ENCODE measurements at regions not wholly inside any gene's neighbourhood (a gene's known extent, or its start where the extent isn't known, plus 50 kb on each side); places are given as distances from the start of the nearest gene placed in this dataset.
"Not testable (repeated sequence)": the region's sequence is repeated elsewhere in the genome, so short reads cannot be mapped to it uniquely, and the experiment has no call there.

DNA sequence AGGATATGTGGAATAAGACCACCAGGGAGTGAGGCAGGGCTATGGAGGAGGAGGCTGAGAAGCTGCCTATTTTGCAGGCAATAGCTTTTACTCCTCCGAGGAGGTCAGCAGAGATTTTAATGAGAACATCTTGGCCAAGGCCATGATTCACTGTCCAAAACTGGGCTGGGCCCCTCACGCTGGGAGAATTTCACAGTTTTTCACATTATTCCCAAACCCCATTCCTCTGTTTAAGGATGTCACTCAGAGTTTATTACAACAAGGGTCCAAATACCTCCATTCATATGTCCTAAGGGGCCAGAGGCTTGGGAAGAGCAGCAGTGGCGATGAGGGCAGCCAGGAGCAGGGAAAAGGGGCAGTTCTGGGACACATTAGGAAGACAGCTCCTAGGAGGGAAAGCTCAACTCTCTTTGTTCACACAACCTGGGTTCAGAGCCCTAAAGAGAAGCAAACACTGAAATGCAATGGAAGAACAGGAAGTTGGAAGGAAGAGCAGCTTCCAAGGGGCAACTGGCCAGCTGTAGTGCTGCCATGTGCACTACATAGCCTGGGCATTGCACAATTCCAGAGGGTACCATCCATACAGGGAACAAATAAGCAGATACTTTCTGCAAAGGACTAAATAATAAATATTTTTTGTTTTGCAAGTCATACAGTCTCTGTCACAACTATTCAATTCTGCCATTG, 283.2 kb downstream of the NUAK1 start:
- DNase-seq: no peak

- DNase-seq: no peak
These were observed 282.7 kb downstream of the NUAK1 start for GRCh38 chr12:105856048-105856405.

- DNase-seq: no peak
These were observed 279.6 kb downstream of the NUAK1 start for GRCh38 chr12:105858981-105859710.

GRCh38 chr12:105860561-105861207, 278.1 kb downstream of the NUAK1 start:
- DNase-seq: no peak

DNA sequence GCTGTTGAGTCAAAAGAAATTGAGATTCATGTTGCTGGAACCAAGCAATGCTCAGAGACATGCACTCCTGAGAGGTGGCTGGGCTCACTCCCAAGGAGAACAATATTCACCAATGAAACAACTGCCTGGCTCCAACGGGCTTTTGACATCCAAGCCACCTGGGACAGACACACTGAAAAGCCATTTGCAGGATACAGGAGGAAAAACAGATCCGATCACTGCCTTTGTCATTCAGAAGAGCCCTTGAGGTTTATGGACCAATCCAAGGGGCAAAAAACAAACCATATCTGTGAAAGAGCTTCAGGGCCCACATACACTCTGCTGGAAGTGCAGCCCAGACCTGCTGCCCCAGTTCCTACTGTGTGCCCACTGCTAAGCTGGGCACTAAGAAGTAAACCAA, 277.5 kb downstream of the NUAK1 start:
- DNase-seq: no peak

DNA sequence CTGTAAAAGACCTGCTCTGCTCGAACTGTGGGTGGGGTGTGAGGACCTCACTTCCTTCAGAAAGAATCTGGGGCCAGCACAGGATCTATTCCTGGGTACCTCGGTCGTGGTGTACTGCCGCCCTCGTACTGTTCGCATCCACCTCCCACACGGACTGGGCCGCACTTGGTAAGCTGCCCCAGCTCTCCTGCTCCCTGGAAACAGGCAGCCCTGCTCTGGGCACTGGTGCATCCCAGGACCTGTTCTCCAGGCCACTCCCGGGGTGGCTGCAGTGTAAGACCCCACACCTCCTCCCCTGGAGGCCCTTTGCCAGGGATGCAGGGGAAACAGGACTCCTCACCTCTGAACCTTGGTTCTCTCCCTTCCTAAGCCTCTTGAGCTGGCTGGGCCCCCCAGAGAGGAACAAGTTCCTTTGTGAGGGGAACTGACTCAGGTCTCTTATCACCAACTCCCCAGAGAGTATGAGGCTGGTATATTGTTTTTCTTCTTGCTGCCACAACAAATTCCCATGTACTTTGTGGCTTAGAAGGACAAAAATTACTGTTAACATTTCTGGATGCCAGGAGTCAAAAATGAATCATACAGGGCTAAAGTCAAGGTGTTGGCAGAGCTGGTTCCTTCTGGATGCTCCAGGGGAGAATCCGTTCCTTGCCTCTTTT, 276.5 kb downstream of the NUAK1 start:
- DNase-seq: no peak

GRCh38 chr12:105864316-105864715, 274.4 kb downstream of the NUAK1 start:
- no peak for DNase-seq

DNA sequence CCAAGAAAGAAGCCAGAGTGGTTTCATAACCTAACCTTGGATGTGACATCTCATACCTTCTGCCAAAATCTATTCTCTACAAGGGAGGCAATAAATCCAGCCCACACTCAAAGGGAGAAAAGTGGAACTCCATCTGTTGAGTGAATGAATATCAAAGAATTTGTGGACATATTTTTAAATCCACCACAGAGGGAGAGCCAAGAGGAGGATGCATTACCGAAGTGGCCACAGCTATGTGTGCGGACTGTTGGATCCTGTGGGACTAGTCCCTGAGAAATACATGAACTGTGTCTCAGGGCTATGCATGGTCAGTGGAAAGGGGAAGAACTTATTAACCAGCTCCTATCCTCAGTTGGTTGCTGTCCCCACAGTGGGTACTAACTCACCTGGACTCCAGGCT, 273.9 kb downstream of the NUAK1 start:
- no peak for DNase-seq

- DNase-seq: no peak
These were observed 272.9 kb downstream of the NUAK1 start for GRCh38 chr12:105865886-105866285.

DNA sequence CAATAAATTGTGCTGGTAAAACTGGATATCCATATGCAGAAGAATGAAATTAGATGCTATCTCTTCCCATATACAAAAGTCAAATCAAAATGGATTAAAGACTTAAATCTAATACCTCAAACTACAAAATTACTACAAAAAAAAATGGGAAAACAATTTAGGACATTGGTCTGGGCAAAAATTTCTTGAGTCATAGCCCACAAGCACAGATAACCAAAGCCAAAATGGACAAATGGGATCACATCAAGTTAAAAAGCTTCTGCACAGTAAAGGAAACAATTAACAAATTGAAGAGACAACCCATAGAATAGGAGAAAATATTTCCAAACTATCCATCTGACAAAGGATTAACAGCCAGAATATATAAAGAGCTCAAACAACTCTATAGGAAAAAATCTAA, 264.6 kb downstream of the NUAK1 start:
- no peak for DNase-seq

GRCh38 chr12:105876396-105876927, 262.3 kb downstream of the NUAK1 start:
- no peak for DNase-seq

DNA sequence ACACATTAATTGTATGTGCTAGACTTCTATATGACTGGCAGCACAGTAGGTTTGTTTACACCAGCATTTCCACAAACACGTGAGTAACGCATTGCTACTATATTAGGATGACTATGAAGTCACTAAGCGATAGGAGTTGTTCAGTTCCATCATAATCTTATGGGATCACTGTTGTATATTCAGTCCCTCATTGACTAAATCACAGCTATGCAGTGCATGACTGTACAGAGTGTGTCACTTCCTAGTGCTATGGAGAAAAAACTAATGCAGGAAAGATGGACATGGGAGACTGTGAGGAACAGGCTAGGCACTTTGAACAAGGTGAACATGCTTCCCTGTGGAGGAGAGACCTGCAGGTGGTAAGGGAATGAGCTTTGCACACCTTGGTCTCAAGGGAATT, 259.8 kb downstream of the NUAK1 start:
- DNase-seq: no peak

- DNase-seq: no peak
These were observed 257.8 kb downstream of the NUAK1 start for GRCh38 chr12:105880824-105881388.

DNA sequence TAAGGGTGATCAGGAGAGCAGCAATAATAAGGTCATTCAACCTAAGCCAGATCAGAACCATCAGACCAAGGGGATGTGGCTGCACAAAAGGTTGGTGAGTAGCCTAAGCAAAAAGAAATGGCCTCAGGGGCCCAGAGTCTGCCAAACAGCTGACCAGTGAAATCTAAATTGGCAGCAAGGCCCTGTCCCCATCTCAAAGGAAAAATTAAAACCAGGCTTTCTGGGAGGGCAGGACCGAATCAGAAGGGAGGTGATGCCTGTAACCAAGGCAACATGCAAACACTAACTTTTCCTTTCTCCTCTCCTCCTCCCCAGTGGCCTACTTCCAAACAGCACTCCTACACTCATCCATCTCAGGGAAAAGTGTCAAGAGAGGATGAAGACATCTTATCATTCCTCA, 256.4 kb downstream of the NUAK1 start:
- DNase-seq: no peak

GRCh38 chr12:105887131-105887530, 251.6 kb downstream of the NUAK1 start:
- no peak for DNase-seq

- DNase-seq: no peak
These were observed 250.1 kb downstream of the NUAK1 start for GRCh38 chr12:105888696-105889095.

GRCh38 chr12:105892362-105892910, 246.3 kb downstream of the NUAK1 start:
- DNase-seq: no peak

- not testable (repeated sequence) for DNase-seq
These were observed 243.4 kb downstream of the NUAK1 start for GRCh38 chr12:105895197-105895832.

GRCh38 chr12:105897311-105897725, 241.4 kb downstream of the NUAK1 start:
- no peak for DNase-seq

DNA sequence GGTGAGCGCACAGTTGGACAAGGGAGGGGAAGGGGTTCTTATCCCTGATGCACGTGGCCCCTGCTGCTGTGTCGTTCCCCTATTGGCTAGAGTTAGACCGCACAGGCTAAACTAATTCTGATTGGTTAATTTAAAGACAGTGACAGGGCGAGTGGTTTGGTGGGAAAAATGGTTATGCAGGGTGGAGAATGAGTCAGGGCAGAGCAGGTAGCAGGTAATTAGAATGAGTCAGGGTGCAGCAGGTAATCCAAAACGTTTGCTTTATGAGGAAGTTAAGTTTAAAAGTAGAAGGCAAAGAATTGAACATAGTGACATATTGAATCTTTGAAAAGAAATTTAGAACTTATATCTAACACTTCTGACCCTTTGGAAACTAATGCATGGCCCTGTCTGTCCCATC, 240.5 kb downstream of the NUAK1 start:
- DNase-seq: not testable (repeated sequence)

- DNase-seq: no peak
These were observed 239.2 kb downstream of the NUAK1 start for GRCh38 chr12:105899589-105899988.

DNA sequence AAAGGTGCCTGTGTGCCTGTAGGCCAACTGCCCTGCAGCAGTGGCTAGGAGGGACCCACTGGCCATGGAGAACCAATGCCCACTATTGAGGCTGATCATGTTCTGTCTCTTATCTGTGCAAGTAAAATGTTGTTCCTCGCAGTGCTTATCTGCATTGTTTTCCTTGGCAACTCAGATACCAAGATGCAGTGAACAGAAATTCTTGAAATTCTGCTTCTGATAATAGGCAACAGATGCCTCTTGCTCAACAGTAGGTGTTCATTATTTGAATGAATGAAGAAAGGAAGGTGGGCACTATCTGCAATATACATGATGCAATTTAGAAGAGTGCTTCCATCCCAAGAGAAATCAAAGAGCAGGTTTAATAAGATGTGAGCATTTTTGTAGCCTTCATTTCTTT, 232.2 kb downstream of the NUAK1 start:
- DNase-seq: no peak

Measured in KG1 (cell line).